HepG2 (cell line): ENCODE measurements at regions not wholly inside any gene's neighbourhood (a gene's known extent, or its start where the extent isn't known, plus 50 kb on each side); places are given as distances from the start of the nearest gene placed in this dataset.

Source experiments
- GTF2F1 ChIP-seq: fragments of 150-350 bp; IDR thresholded peaks from 2 replicates; pipeline ENCODE4 v1.6.1; 2014; ENCODE audit warnings: low read length
- POLR2AphosphoS2 ChIP-seq: IDR thresholded peaks from 2 replicates; pipeline ENCODE4 v1.6.1; 2011; ENCODE audit warnings: low read depth, low read length, improper control_type of control experiment
- RAD21 ChIP-seq: fragments of 450-650 bp; formaldehyde crosslinking; IDR thresholded peaks from 2 replicates; pipeline ENCODE4 v1.5.0; 2020; ENCODE audit warnings: mild to moderate bottlenecking
- SMC3 ChIP-seq: IDR thresholded peaks from 2 replicates; pipeline ENCODE4 v1.6.1; 2011; ENCODE audit warnings: low read length, improper control_type of control experiment

DNA sequence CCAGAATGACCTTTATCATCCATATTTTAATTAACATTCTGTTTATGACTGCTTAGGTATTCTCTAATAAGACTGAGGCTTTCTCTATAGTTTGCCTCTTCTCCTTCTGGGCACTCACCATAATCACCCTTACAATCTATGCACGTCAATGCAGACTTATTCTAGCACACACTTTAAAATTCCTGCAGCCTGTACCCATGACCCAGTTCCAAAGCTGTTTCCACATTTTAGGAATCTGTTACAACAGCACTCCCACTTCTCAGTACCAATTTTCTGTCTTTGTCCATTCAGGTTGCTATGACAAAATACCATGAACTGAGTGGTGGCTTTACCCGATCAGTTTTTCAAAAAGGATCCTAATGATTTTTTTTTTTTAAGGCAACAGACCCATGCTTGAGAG lies 103.5 kb downstream of the SOX14 start:
- TF ChIP-seq RAD21 (CRISPR knock-in tag) (no peak), POLR2AphosphoS2 (no peak), GTF2F1 (no peak), SMC3 (no peak)
